ENCODE measurements at regions not wholly inside any gene's neighbourhood (a gene's known extent, or its start where the extent isn't known, plus 50 kb on each side); places are given as distances from the start of the nearest gene placed in this dataset.
"Not testable (repeated sequence)": the region's sequence is repeated elsewhere in the genome, so short reads cannot be mapped to it uniquely, and the experiment has no call there.

GRCh38 chrX:7335816-7336362 lies 187.9 kb upstream of the PUDP start:
- TF ChIP-seq, protein P1, sequence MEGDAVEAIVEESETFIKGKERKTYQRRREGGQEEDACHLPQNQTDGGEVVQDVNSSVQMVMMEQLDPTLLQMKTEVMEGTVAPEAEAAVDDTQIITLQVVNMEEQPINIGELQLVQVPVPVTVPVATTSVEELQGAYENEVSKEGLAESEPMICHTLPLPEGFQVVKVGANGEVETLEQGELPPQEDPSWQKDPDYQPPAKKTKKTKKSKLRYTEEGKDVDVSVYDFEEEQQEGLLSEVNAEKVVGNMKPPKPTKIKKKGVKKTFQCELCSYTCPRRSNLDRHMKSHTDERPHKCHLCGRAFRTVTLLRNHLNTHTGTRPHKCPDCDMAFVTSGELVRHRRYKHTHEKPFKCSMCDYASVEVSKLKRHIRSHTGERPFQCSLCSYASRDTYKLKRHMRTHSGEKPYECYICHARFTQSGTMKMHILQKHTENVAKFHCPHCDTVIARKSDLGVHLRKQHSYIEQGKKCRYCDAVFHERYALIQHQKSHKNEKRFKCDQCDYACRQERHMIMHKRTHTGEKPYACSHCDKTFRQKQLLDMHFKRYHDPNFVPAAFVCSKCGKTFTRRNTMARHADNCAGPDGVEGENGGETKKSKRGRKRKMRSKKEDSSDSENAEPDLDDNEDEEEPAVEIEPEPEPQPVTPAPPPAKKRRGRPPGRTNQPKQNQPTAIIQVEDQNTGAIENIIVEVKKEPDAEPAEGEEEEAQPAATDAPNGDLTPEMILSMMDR (IDR thresholded peaks at IDR 0.05; ENCODE audit: extremely low read depth in 1 of 2, insufficient read depth in 1 of 2, low read depth in 1 of 2, low read length in 2 of 2), result not testable (repeated sequence)
- TF ChIP-seq POLR2AphosphoS5 (IDR thresholded peaks at IDR 0.05; ENCODE audit: insufficient read depth, low read depth, low read length); POLR2A (IDR thresholded peaks at IDR 0.05; ENCODE audit: low read depth, low read length); MAX (IDR thresholded peaks at IDR 0.05; ENCODE audit: insufficient read depth, insufficient read length); JUN (IDR thresholded peaks at IDR 0.05; ENCODE audit: borderline replicate concordance, insufficient read depth, insufficient read length, low read depth); FOS (IDR thresholded peaks at IDR 0.05; ENCODE audit: borderline replicate concordance, insufficient read depth, low read length); GATA2 (IDR thresholded peaks at IDR 0.05; ENCODE audit: insufficient read depth, insufficient read length, low read depth, low read length): not testable (repeated sequence)
